ENCODE measurements at regions not wholly inside any gene's neighbourhood (a gene's known extent, or its start where the extent isn't known, plus 50 kb on each side); places are given as distances from the start of the nearest gene placed in this dataset.

DNA sequence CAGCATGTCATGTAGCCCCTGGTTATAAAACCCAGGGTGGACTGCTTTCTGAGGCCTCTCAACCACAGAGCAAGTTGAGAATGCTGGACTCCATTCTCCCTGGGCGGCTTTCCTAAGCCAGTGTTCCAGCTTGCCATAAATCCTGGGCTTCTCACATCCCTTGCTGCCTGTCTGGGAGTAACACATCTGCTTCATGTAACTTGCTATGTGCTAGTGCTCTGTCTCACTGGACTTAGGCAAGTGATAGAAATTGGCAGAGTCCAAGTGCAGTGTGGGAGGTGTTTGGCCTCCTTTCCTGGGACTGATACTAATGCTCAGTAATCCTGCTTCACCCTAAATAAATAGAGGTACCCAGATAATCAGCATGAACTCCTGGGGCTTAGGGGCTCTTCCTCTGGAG lies 277.1 kb upstream of the POM121L12 start:
- Histone ChIP-seq H4K8ac (ENCODE audit: low read depth in 2 of 2, low read length in 2 of 2) (no peak overlapping the region), H2AK9ac (replicated peaks; ENCODE audit: low read depth, low read length, poor library complexity) (no peak overlapping the region), H2AFZ (replicated peaks; ENCODE audit: low read length, poor library complexity) (no peak overlapping the region), H3K9ac (ENCODE audit: low read depth, low read length) (no peak overlapping the region), H3K4ac (ENCODE audit: low read depth, low read length) (no peak overlapping the region), H4K20me1 (ENCODE audit: insufficient read depth, low read length) (no peaks in the 10 kb centered on the region), H2AK5ac (ENCODE audit: low read depth, low read length) (no peak overlapping the region), H3K9me3 (ENCODE audit: control insufficient read depth, insufficient read depth, low read length) (peaks cover 9% of the 10 kb centered on the region; the same call in 1 of the 2 replicates), H4K5ac (ENCODE audit: low read depth, low read length) (no peak overlapping the region), H3K4me3 (ENCODE audit: insufficient read depth, low read depth, low read length) (no peak overlapping the region), H2BK20ac (ENCODE audit: low read depth, low read length) (no peak overlapping the region), H2BK120ac (ENCODE audit: low read depth, low read length) (no peak overlapping the region), H3K23ac (ENCODE audit: low read depth, low read length) (no peak overlapping the region), H3K14ac (replicated peaks; ENCODE audit: low read depth, low read length) (no peak overlapping the region), H2BK5ac (ENCODE audit: low read depth, low read length, poor library complexity, severe bottlenecking) (no peak overlapping the region), H3K79me1 (ENCODE audit: low read depth in 1 of 2, low read length in 2 of 2) (no peaks in the 10 kb centered on the region), H3K18ac (ENCODE audit: low read depth, low read length) (no peak overlapping the region), H3K4me1 (ENCODE audit: control insufficient read depth, insufficient read depth, low read length) (no peaks in the 10 kb centered on the region), H3K9me1 (ENCODE audit: insufficient read depth, low read length) (no peaks in the 10 kb centered on the region), H3K4me2 (ENCODE audit: low read depth, low read length) (no peak overlapping the region), H4K91ac (ENCODE audit: insufficient read depth, low read depth, low read length) (no peak overlapping the region), H3K27ac (ENCODE audit: insufficient read depth, low read length) (no peak overlapping the region), H3K56ac (ENCODE audit: extremely low read depth, insufficient read depth, low read length) (no peak overlapping the region), H3K36me3 (ENCODE audit: control insufficient read depth, insufficient read depth, low read length) (no peaks in the 10 kb centered on the region), H2BK15ac (ENCODE audit: low read depth, low read length) (no peak overlapping the region), H3K27me3 (ENCODE audit: control insufficient read depth, insufficient read depth, low read length) (no peaks in the 10 kb centered on the region)
- no peak for DNase-seq
- in situ Hi-C loops (cut with MboI; ENCODE audit: low sequenced_read_pairs), result no loop called here
- POLR2A ChIA-PET (ENCODE audit: unreplicated experiment), result no interaction called here
- TF ChIP-seq FOS (IDR thresholded peaks at IDR 0.05; ENCODE audit: low read depth, low read length), result no peak
- no peak for TF ChIP-seq MAZ (IDR thresholded peaks at IDR 0.05; ENCODE audit: borderline replicate concordance, low read depth, low read length)
- TF ChIP-seq, protein P1, sequence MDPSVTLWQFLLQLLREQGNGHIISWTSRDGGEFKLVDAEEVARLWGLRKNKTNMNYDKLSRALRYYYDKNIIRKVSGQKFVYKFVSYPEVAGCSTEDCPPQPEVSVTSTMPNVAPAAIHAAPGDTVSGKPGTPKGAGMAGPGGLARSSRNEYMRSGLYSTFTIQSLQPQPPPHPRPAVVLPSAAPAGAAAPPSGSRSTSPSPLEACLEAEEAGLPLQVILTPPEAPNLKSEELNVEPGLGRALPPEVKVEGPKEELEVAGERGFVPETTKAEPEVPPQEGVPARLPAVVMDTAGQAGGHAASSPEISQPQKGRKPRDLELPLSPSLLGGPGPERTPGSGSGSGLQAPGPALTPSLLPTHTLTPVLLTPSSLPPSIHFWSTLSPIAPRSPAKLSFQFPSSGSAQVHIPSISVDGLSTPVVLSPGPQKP (IDR thresholded peaks at IDR 0.05; ENCODE audit: borderline replicate concordance, low read depth, low read length), result no peak
- no peak for TF ChIP-seq SMC3 (IDR thresholded peaks at IDR 0.05; ENCODE audit: low read depth, low read length)
- no peak for TF ChIP-seq CTCF (conservative IDR thresholded peaks at IDR 0.05; ENCODE audit: low read depth, low read length)
- dilution Hi-C loops (cut with HindIII; ENCODE audit: low sequenced_read_pairs, unreplicated experiment), result no loop called here
- no TSS peak for BruUV-seq (replicated peaks)
- intact Hi-C loops (cut with micrococcal nuclease), result no loop called here
- WGBS, 2 experiments (ENCODE audit: extremely low coverage in 2 of 2, insufficient read length in 1 of 2), result no CpG with 5 or more reads among the region's 1 CpG
- ATAC-seq (ENCODE audit: low read depth), result no peak
- CTCF ChIA-PET, result no interaction called here
